Lower lobe of right lung (tissue), 2 donors: ENCODE measurements at regions not wholly inside any gene's neighbourhood (a gene's known extent, or its start where the extent isn't known, plus 50 kb on each side); places are given as distances from the start of the nearest gene placed in this dataset.
"Not testable (repeated sequence)": the region's sequence is repeated elsewhere in the genome, so short reads cannot be mapped to it uniquely, and the experiment has no call there.

Experiments
- ATAC-seq, 2 donors: fragments of 200-7000 bp; cut with Tn5 transposase; one replicate each; pipeline ENCODE4 v1.9.1; 2020 to 2022; ENCODE audit warnings: mild to moderate bottlenecking in 2 of 2, moderate library complexity in 2 of 2
- DNase-seq: peaks from one replicate; pipeline ENCODE4 v3.0.0-alpha.2; 2020
- H3K27ac ChIP-seq: fragments of 200-600 bp; one replicate; pipeline ENCODE4 v1.8.0; 2022
- H3K27me3 ChIP-seq: fragments of 200-600 bp; one replicate; pipeline ENCODE4 v1.8.0; 2022; ENCODE audit warnings: low read depth
- H3K36me3 ChIP-seq: fragments of 200-600 bp; one replicate; pipeline ENCODE4 v1.8.0; 2022; ENCODE audit warnings: mild to moderate bottlenecking
- H3K4me1 ChIP-seq: fragments of 200-600 bp; one replicate; pipeline ENCODE4 v1.8.0; 2022
- H3K4me3 ChIP-seq: fragments of 200-600 bp; one replicate; pipeline ENCODE4 v1.8.0; 2022; ENCODE audit warnings: mild to moderate bottlenecking
- H3K9me3 ChIP-seq: fragments of 200-600 bp; one replicate; pipeline ENCODE4 v1.8.0; 2022
- CTCF ChIP-seq: fragments of 200-600 bp; IDR thresholded peaks from one replicate; pipeline ENCODE4 v1.8.0; 2022; ENCODE audit warnings: antibody characterized with exemption, mild to moderate bottlenecking
- intact Hi-C: fragments of 100-400 bp; cut with DNase I; formaldehyde crosslinking; loops from one replicate; pipeline ENCODE4 v1.11.0; 2022
- donor health status: DM: no; HTN: yes; CAD: no; lungs with severe emphysema.

- Histone ChIP-seq H3K4me1 (no peaks in the 10 kb centered on the region), H3K27ac (no peak overlapping the region), H3K27me3 (no peaks in the 10 kb centered on the region), H3K36me3 (no peaks in the 10 kb centered on the region), H3K4me3 (no peak overlapping the region), H3K9me3 (no peaks in the 10 kb centered on the region)
- no peak for ATAC-seq
- intact Hi-C loops = no loop called here
- TF ChIP-seq CTCF = no peak
- no peak for DNase-seq
Measured at GRCh38 chr1:215287362-215287761, 204.8 kb downstream of the KCNK2 start.

- no peak overlapping the region for H3K27ac ChIP-seq
- no peaks in the 10 kb centered on the region for H3K27me3 ChIP-seq
- no peak overlapping the region for H3K4me3 ChIP-seq
- ATAC-seq = no peak
- H3K9me3 ChIP-seq = peaks cover 11% of the 10 kb centered on the region
- intact Hi-C loops = no loop called here
- H3K4me1 ChIP-seq = no peaks in the 10 kb centered on the region
- H3K36me3 ChIP-seq = no peaks in the 10 kb centered on the region
- TF ChIP-seq CTCF = no peak
- DNase-seq = no peak
Measured at GRCh38 chr1:215290018-215290417, 207.5 kb downstream of the KCNK2 start.

- no peak overlapping the region for H3K4me3 ChIP-seq
- peaks cover 19% of the 10 kb centered on the region for H3K9me3 ChIP-seq
Measured at GRCh38 chr1:215292932-215293331, 210.4 kb downstream of the KCNK2 start.

GRCh38 chr1:215306426-215306825, 223.9 kb downstream of the KCNK2 start:
- no peak overlapping the region for H3K27ac ChIP-seq
- no peaks in the 10 kb centered on the region for H3K9me3 ChIP-seq
- no peak for TF ChIP-seq CTCF
- H3K4me1 ChIP-seq = no peaks in the 10 kb centered on the region
- intact Hi-C loops = no loop called here
- no peaks in the 10 kb centered on the region for H3K36me3 ChIP-seq
- ATAC-seq = no peak
- no peaks in the 10 kb centered on the region for H3K27me3 ChIP-seq
- H3K4me3 ChIP-seq = no peak overlapping the region
- DNase-seq = no peak

More at GRCh38 chr1:215292932-215293331, 210.4 kb downstream of the KCNK2 start:
- H3K4me1 ChIP-seq = no peaks in the 10 kb centered on the region
- DNase-seq = no peak
- no peak overlapping the region for H3K27ac ChIP-seq
- no peak for TF ChIP-seq CTCF
- no peak for ATAC-seq
- intact Hi-C loops = no loop called here
- H3K36me3 ChIP-seq = no peaks in the 10 kb centered on the region
- H3K27me3 ChIP-seq = no peaks in the 10 kb centered on the region

- intact Hi-C loops = no loop called here
Measured at GRCh38 chr1:215321802-215322201, 239.3 kb downstream of the KCNK2 start.

GRCh38 chr1:215323992-215324391, 241.5 kb downstream of the KCNK2 start:
- H3K36me3 ChIP-seq, intact Hi-C loops, H3K27ac ChIP-seq, H3K4me1 ChIP-seq, H3K4me3 ChIP-seq, DNase-seq, H3K9me3 ChIP-seq, ATAC-seq, H3K27me3 ChIP-seq: not testable (repeated sequence)

More at GRCh38 chr1:215321802-215322201, 239.3 kb downstream of the KCNK2 start:
- Histone ChIP-seq H3K9me3 (peaks cover 7% of the 10 kb centered on the region), H3K27me3 (no peaks in the 10 kb centered on the region), H3K4me3 (no peak overlapping the region), H3K36me3 (no peaks in the 10 kb centered on the region), H3K27ac (no peak overlapping the region), H3K4me1 (no peaks in the 10 kb centered on the region)
- DNase-seq = no peak
- no peak for TF ChIP-seq CTCF
- ATAC-seq = no peak
